ENCODE measurements at regions not wholly inside any gene's neighbourhood (a gene's known extent, or its start where the extent isn't known, plus 50 kb on each side); places are given as distances from the start of the nearest gene placed in this dataset.

- H3K4me3 ChIP-seq (ENCODE audit: control insufficient read depth, low read depth, low read length): no peak overlapping the region
- no peak for DNase-seq (ENCODE audit: low read depth)
- no peak for TF ChIP-seq CTCF (conservative IDR thresholded peaks at IDR 0.05; ENCODE audit: control insufficient read depth, insufficient read depth, low read depth, low read length)
Measured at GRCh38 chr7:25677595-25677994, 449.3 kb upstream of the NPVF start.

DNA sequence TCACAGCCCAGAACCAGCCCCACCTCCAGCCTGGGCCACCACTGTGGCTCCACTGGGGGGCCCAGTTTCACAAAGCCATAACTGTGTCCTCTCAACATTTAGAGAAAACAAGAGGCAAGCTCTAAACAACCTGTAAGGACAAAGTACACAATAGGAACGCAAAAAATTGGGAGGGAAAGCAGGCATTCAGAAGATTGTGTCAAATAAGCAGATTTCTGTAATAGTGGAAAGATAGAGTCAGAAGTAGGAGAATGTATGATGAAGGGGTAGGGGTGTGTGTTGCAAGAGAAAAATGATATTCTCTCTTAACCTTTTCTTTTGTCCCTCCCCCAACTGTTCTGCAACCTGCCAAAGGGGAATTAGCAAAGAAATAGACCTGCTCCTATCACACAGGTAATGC is 449.9 kb upstream of the NPVF start:
- TF ChIP-seq CTCF (conservative IDR thresholded peaks at IDR 0.05; ENCODE audit: control insufficient read depth, insufficient read depth, low read depth, low read length): no peak
- H3K4me3 ChIP-seq (ENCODE audit: control insufficient read depth, low read depth, low read length): no peak overlapping the region
- no peak for DNase-seq (ENCODE audit: low read depth)

- TF ChIP-seq CTCF (conservative IDR thresholded peaks at IDR 0.05; ENCODE audit: control insufficient read depth, insufficient read depth, low read depth, low read length): no peak
- DNase-seq (ENCODE audit: low read depth): no peak
- H3K4me3 ChIP-seq (ENCODE audit: control insufficient read depth, low read depth, low read length): no peak overlapping the region
Measured at GRCh38 chr7:25680636-25681035, 452.4 kb upstream of the NPVF start.

- TF ChIP-seq CTCF (conservative IDR thresholded peaks at IDR 0.05; ENCODE audit: control insufficient read depth, insufficient read depth, low read depth, low read length): no peak
- no peak overlapping the region for H3K4me3 ChIP-seq (ENCODE audit: control insufficient read depth, low read depth, low read length)
- no peak for DNase-seq (ENCODE audit: low read depth)
Measured at GRCh38 chr7:25684360-25684759, 456.1 kb upstream of the NPVF start.

GRCh38 chr7:25686493-25686892 is 458.2 kb upstream of the NPVF start:
- DNase-seq (ENCODE audit: low read depth): no peak
- no peak overlapping the region for H3K4me3 ChIP-seq (ENCODE audit: control insufficient read depth, low read depth, low read length)
- no peak for TF ChIP-seq CTCF (conservative IDR thresholded peaks at IDR 0.05; ENCODE audit: control insufficient read depth, insufficient read depth, low read depth, low read length)

DNA sequence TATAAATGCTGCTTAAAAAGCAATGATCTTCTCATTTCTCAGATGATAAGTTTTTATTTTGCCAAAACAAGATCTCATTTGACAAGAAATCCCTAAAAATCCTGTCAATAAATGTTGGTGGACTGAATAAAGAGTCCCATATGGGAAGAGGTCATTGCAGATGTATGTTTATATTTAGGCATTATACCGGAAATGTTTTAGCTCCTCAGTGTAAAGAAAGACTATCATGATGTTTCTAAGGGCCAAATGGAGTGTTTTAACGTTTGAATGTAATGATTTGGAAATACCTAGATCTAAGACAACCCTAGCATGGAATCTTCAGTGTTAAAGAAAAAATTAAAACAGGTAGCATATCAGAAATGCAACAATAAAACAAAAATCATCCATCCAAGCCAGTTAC is 457.8 kb upstream of the NFE2L3 start:
- H3K4me3 ChIP-seq (ENCODE audit: control insufficient read depth, low read depth, low read length): no peak overlapping the region
- no peak for DNase-seq (ENCODE audit: low read depth)
- no peak for TF ChIP-seq CTCF (conservative IDR thresholded peaks at IDR 0.05; ENCODE audit: control insufficient read depth, insufficient read depth, low read depth, low read length)

GRCh38 chr7:25694699-25695098 is 457.3 kb upstream of the NFE2L3 start:
- H3K4me3 ChIP-seq (ENCODE audit: control insufficient read depth, low read depth, low read length): no peak overlapping the region
- DNase-seq (ENCODE audit: low read depth): peak; percentile 36
- TF ChIP-seq CTCF (conservative IDR thresholded peaks at IDR 0.05; ENCODE audit: control insufficient read depth, insufficient read depth, low read depth, low read length): no peak
